Activated naive CD4-positive, alpha-beta T cell treated with anti-CD3 and anti-CD28 coated beads for 36 hours (primary cell): ENCODE measurements at regions not wholly inside any gene's neighbourhood (a gene's known extent, or its start where the extent isn't known, plus 50 kb on each side); places are given as distances from the start of the nearest gene placed in this dataset.

Experiments
- CTCF ChIA-PET: fragments of 350-600 bp; sonication (Branson Sonifier 250); formaldehyde crosslinking; loops from one replicate; lab custom pipeline; 2021; ENCODE audit warnings: antibody characterized with exemption; lab: Charles Lee
- DNase-seq: peaks from one replicate; pipeline ENCODE4 v3.0.0-alpha.2; 2020
- H3K27ac Mint-ChIP-seq: one replicate; pipeline ENCODE4 v1.8.0; 2021; ENCODE audit warnings: mild to moderate bottlenecking, mixed read lengths
- H3K27me3 Mint-ChIP-seq: one replicate; pipeline ENCODE4 v1.8.0; 2021; ENCODE audit warnings: low read depth, mixed read lengths
- H3K36me3 Mint-ChIP-seq: one replicate; pipeline ENCODE4 v1.8.0; 2021; ENCODE audit warnings: low read depth, mixed read lengths
- H3K4me1 Mint-ChIP-seq: one replicate; pipeline ENCODE4 v1.8.0; 2021; ENCODE audit warnings: low read depth, mixed read lengths
- H3K4me3 Mint-ChIP-seq: one replicate; pipeline ENCODE4 v1.8.0; 2021; ENCODE audit warnings: mild to moderate bottlenecking, moderate library complexity, mixed read lengths
- H3K9me3 Mint-ChIP-seq: one replicate; pipeline ENCODE4 v1.8.0; 2021; ENCODE audit warnings: mixed read lengths
- intact Hi-C: fragments of 100-400 bp; cut with micrococcal nuclease; formaldehyde crosslinking; loops from one replicate; pipeline ENCODE4 v1.15.1; 2023

DNA sequence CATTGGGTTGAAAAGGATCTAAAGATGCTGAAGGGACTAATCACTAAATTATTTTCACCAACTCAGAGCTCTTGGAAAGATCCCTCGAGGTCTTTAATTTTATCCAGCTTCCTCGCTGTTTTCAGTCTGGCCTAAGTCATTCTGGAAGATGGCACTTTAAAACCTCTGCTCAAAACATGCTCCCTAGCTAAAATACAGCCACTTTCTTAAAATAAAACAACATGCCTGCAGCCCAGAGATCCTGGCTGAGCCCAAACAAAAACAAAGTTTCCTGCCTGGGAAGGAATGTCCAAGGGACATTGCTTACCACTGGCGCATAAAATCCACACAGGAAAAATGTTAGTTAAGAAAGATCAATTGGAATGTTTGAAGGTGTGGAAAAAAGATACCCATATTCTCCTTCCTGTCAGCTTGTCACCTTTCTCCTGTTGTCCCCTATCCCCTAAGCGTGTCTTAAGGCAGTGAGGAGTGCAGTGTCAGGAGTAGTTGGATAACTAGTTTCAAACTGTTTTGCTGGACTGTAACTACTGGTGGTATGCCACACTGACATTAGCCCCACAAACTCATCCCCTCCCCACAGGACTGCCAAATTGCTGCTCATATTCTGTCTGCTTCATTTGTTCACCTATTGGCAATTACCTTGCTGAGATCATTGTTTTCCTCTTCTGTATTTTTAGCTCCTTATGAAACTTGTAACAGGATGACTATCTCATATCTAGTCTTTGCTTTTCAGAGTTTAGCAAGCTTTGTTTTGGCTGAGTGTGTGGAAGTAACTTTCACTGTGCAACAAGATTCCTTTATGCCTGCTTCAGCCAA lies 108.3 kb upstream of the SESN3 start:
- Mint-ChIP-seq H3K27ac (no peak overlapping the region), H3K4me1 (peaks cover 4% of the 10 kb centered on the region), H3K36me3 (no peaks in the 10 kb centered on the region), H3K4me3 (no peak overlapping the region), H3K9me3 (no peaks in the 10 kb centered on the region), H3K27me3 (no peaks in the 10 kb centered on the region)
- no peak for DNase-seq
- intact Hi-C loops: loop anchor here (1.0 to 2.0 kb wide), 3 partner anchors 108 to 364 kb away; partner anchors contain the start of gene SESN3
- CTCF ChIA-PET: interaction anchor here (0.7 to 1.0 kb wide), 2 partner anchors 366 to 375 kb away, joined by 3 read pairs; no protein-coding TSS in a partner anchor

DNA sequence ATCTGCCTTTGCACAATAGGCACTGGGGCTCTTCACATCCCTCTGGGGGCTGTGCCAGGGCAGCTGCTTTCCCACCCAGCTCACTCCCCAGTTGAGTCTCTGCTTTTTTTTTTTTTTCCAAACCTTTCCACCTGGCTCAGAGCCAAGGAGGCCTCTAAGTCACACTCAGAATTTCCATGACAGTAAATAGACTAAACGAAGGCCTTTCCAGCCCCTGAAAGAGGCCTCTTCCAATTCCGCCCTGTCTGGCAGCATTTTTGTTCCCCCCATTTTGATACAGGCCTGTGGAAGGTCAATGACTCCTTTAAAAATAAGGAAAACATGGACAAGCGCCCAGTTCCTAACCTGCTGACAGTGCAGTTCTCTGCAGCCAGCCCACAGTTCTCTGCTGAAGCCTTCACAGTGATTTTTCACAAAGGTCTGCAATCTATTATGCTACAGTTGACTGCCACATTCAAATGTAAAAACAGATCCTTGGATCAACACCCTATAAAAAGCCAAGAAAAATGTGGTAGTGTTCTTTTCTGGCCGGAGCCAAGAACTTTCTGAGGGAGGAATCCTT lies 107.5 kb upstream of the SESN3 start:
- H3K27ac Mint-ChIP-seq: no peak overlapping the region
- H3K4me3 Mint-ChIP-seq: no peak overlapping the region
- intact Hi-C loops: loop anchor here (1.0 to 2.0 kb wide), 3 partner anchors 84 to 364 kb away; no protein-coding TSS in a partner anchor
- no peaks in the 10 kb centered on the region for H3K36me3 Mint-ChIP-seq
- CTCF ChIA-PET: interaction anchor here (1.1 to 1.8 kb wide), 4 partner anchors 40 to 186 kb away, joined by 4 to 10 read pairs (median 6); partner anchors contain the start of gene SESN3
- peaks cover 4% of the 10 kb centered on the region for H3K4me1 Mint-ChIP-seq
- H3K27me3 Mint-ChIP-seq: no peaks in the 10 kb centered on the region
- peak; percentile 22 for DNase-seq
- H3K9me3 Mint-ChIP-seq: no peaks in the 10 kb centered on the region

GRCh38 chr11:95337972-95338429 lies 107.0 kb upstream of the SESN3 start:
- intact Hi-C loops: loop anchor here (1.0 to 2.0 kb wide), 6 partner anchors 7 to 365 kb away; no protein-coding TSS in a partner anchor
- DNase-seq: no peak
- Mint-ChIP-seq H3K36me3 (no peaks in the 10 kb centered on the region), H3K27ac (no peak overlapping the region), H3K9me3 (no peaks in the 10 kb centered on the region), H3K27me3 (no peaks in the 10 kb centered on the region), H3K4me3 (no peak overlapping the region), H3K4me1 (peaks cover 4% of the 10 kb centered on the region)
- CTCF ChIA-PET: interaction anchor here (1.0 to 1.8 kb wide), 5 partner anchors 39 to 367 kb away, joined by 4 to 10 read pairs (median 5); partner anchors contain the start of gene SESN3

DNA sequence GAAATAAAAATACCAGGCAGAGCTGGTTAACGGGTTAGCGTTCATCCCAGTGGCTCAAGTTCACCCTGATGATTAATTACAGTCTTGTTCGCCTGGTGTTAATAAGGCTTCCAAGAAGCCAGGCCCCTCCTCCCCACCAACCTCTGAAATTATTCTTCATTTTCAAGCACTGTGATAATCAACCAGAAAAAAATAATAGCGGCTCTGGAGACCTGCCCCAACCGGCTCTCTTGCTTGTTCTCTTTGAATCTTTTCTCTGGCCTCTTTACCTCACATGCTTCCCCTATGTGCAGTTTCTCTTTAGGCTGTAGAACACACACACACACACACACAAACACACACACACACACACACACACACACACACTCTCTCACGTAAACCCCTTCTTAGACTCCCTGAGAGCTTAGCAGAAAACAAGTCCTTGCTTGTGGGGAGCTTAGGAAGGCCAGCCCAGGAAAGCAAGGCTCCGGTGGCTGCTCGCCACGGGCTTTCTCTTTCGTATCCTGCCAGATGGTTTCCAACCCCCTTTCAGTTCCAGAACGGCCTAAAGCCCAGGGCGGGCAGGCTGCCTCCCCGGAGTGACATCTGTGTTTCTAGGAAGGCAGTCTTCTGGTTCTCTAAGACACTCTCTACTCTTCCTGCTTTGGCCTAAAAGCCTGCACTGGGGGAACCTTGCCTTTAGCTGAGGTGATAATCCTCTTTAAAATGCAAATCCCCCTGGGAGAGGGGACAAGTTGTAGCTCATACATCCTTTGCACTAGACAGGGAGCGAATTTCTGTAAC lies 106.4 kb upstream of the SESN3 start:
- Mint-ChIP-seq H3K36me3 (no peaks in the 10 kb centered on the region), H3K9me3 (no peaks in the 10 kb centered on the region), H3K27me3 (no peaks in the 10 kb centered on the region), H3K27ac (no peak overlapping the region), H3K4me1 (peaks cover 4% of the 10 kb centered on the region), H3K4me3 (no peak overlapping the region)
- intact Hi-C loops: loop anchor here (1.0 to 2.0 kb wide), 3 partner anchors 8 to 269 kb away; no protein-coding TSS in a partner anchor
- DNase-seq: peak; percentile 69
- CTCF ChIA-PET: interaction anchor here (1.0 to 1.8 kb wide), 5 partner anchors 39 to 368 kb away, joined by 4 to 10 read pairs (median 5); partner anchors contain the start of gene SESN3

DNA sequence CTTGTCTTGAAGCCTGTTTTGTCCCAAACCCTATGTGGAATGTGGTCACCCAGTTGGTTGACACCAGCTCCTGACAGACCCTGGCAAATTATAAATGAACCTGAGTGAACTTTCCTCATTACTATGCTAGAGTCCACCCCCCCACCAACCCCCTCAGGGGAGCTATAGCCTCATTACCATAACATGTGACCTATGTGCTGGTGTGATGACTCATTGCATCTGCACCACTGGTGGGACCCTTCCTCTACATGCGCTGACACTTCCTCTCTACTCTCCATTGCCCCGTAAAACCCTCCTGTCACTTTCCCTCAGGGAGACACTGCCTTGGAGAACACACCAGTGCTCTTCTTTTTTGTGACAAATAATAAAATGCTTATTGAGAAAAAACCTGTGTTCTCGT lies 105.0 kb upstream of the SESN3 start:
- DNase-seq: no peak
- Mint-ChIP-seq H3K27me3 (no peaks in the 10 kb centered on the region), H3K36me3 (no peaks in the 10 kb centered on the region), H3K4me1 (peaks cover 4% of the 10 kb centered on the region), H3K27ac (no peak overlapping the region), H3K4me3 (no peak overlapping the region), H3K9me3 (no peaks in the 10 kb centered on the region)
- CTCF ChIA-PET: no interaction called here
- intact Hi-C loops: loop anchor here (2.0 kb wide), 1 partner anchor 183 kb away; no protein-coding TSS in a partner anchor

GRCh38 chr11:95331161-95331560 lies 100.2 kb upstream of the SESN3 start:
- Mint-ChIP-seq H3K27me3 (no peaks in the 10 kb centered on the region), H3K27ac (no peak overlapping the region), H3K4me1 (peaks cover 28% of the 10 kb centered on the region), H3K4me3 (no peak overlapping the region), H3K36me3 (no peaks in the 10 kb centered on the region), H3K9me3 (no peaks in the 10 kb centered on the region)
- DNase-seq: no peak
- CTCF ChIA-PET: interaction anchor here (1.2 kb wide), 1 partner anchor 76 kb away, joined by 3 read pairs; no protein-coding TSS in a partner anchor
- intact Hi-C loops: no loop called here

- CTCF ChIA-PET: interaction anchor here (0.6 kb wide), 1 partner anchor 138 kb away, joined by 3 read pairs; no protein-coding TSS in a partner anchor
- Mint-ChIP-seq H3K9me3 (no peaks in the 10 kb centered on the region), H3K27ac (no peak overlapping the region), H3K4me3 (no peak overlapping the region), H3K36me3 (no peaks in the 10 kb centered on the region), H3K4me1 (peaks cover 25% of the 10 kb centered on the region), H3K27me3 (no peaks in the 10 kb centered on the region)
- no peak for DNase-seq
- intact Hi-C loops: no loop called here
Observed at GRCh38 chr11:95330302-95330701, 99.3 kb upstream of the SESN3 start.

DNA sequence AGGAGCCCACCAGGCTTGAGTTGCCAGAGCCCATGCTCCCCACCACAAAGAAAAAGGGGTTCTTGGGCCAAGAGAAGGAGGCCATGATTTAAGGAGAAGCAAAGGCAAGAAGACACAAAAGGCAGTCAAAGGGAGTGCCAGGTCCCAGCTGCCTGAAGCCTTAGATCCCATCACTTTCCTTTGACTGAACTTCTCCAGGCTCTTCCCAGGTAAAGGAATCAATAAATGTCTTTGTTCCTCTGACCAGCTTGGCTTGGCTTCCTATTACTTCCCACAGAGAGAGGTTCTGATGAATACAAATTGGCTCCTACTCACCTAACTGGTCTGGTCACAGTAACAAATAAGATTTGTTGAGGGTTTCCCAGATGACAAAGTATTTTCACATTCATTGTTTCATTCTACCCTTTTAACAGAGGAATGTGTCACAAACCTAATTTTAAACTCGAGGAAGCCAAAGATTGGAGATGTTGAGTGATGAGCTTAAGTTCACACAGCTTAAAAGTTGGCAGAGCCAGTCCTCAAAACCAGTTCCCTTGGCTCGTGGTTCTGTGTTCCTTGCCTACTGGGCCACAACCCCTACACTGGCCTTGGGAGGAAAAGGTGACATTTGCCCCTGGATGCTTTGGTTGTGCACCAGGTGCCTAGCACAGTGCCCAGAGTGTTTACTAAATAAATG lies 96.4 kb upstream of the SESN3 start:
- H3K4me1 Mint-ChIP-seq: peaks cover 25% of the 10 kb centered on the region
- no peaks in the 10 kb centered on the region for H3K27me3 Mint-ChIP-seq
- no peaks in the 10 kb centered on the region for H3K9me3 Mint-ChIP-seq
- H3K4me3 Mint-ChIP-seq: no peak overlapping the region
- H3K36me3 Mint-ChIP-seq: no peaks in the 10 kb centered on the region
- CTCF ChIA-PET: interaction anchor here (0.6 kb wide), 1 partner anchor 87 kb away, joined by 3 read pairs; no protein-coding TSS in a partner anchor
- DNase-seq: no peak
- intact Hi-C loops: no loop called here
- H3K27ac Mint-ChIP-seq: no peak overlapping the region

DNA sequence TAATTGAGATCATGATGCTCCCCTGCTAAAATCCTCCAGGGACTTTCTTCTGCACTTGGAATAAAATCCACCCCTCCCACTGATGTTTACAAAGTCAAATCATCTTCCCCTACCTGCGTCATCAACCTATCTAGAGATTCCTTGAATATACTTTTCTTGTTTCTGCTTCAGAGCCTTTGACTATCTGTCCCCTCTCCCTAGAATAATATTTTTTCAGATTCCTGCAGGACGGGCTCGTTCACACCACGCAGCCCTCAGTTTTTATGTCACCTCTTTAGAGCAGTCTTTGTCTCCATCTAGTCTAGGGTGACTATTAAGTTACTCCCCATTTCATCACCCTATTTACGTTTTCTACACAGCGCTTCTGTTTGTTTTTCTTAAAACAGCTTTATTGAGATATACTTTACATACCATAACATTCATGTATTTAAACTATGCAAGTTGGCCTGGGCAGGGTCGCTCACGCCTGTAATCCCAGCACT lies 94.8 kb upstream of the SESN3 start:
- no peaks in the 10 kb centered on the region for H3K9me3 Mint-ChIP-seq
- no peak overlapping the region for H3K27ac Mint-ChIP-seq
- CTCF ChIA-PET: no interaction called here
- H3K27me3 Mint-ChIP-seq: no peaks in the 10 kb centered on the region
- H3K36me3 Mint-ChIP-seq: no peaks in the 10 kb centered on the region
- H3K4me1 Mint-ChIP-seq: peaks cover 25% of the 10 kb centered on the region
- intact Hi-C loops: no loop called here
- no peak overlapping the region for H3K4me3 Mint-ChIP-seq
- no peak for DNase-seq

DNA sequence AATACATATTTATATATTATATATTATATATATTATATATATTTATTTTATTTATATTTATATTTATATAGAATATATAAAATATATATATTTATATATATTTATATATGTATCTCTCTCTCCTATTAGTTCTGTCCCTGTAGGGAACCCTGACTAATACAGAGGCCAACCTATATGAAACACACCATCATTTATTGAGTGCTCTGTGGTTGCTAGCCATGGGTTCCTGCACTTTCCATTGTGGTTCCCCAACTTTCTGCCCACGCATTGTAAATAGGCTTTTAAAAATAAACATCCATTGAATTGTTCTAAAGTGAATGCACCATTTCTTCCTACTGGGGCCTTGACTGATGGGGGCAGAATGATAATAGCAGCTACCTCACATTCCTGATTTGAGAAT lies 93.8 kb upstream of the SESN3 start:
- intact Hi-C loops: no loop called here
- CTCF ChIA-PET: no interaction called here
- H3K36me3 Mint-ChIP-seq: no peaks in the 10 kb centered on the region
- DNase-seq: no peak
- peaks cover 18% of the 10 kb centered on the region for H3K4me1 Mint-ChIP-seq
- no peak overlapping the region for H3K4me3 Mint-ChIP-seq
- no peaks in the 10 kb centered on the region for H3K9me3 Mint-ChIP-seq
- H3K27ac Mint-ChIP-seq: no peak overlapping the region
- H3K27me3 Mint-ChIP-seq: no peaks in the 10 kb centered on the region

GRCh38 chr11:95322539-95322938 lies 91.5 kb upstream of the SESN3 start:
- Mint-ChIP-seq H3K9me3 (no peaks in the 10 kb centered on the region), H3K4me1 (no peaks in the 10 kb centered on the region), H3K36me3 (no peaks in the 10 kb centered on the region), H3K27ac (no peak overlapping the region), H3K27me3 (no peaks in the 10 kb centered on the region), H3K4me3 (no peak overlapping the region)
- DNase-seq: no peak
- intact Hi-C loops: no loop called here
- CTCF ChIA-PET: interaction anchor here (0.6 kb wide), 1 partner anchor 101 kb away, joined by 3 read pairs; no protein-coding TSS in a partner anchor
